Fibroblast of the aortic adventitia (primary cell): ENCODE measurements at regions not wholly inside any gene's neighbourhood (a gene's known extent, or its start where the extent isn't known, plus 50 kb on each side); places are given as distances from the start of the nearest gene placed in this dataset.
A peak's percentile ranks its signal among the peaks of the same experiment; 100 is the strongest.

Source experiments
- DNase-seq: peaks from one replicate; pipeline ENCODE4 v3.0.0-alpha.2; 2010; ENCODE audit warnings: low read depth
- H3K4me3 ChIP-seq: 2 replicates; pipeline ENCODE4 v1.5.1; 2011; ENCODE audit warnings: low read depth, mild to moderate bottlenecking, control low read depth, low read length, moderate library complexity
- TF ChIP-seq, protein P1 (sequence below): IDR thresholded peaks from 2 replicates; pipeline ENCODE4 v1.5.1; 2011; ENCODE audit warnings: mild to moderate bottlenecking, low read length, control low read depth, inconsistent platforms; ENCODE audit not compliant: insufficient read depth

DNA sequence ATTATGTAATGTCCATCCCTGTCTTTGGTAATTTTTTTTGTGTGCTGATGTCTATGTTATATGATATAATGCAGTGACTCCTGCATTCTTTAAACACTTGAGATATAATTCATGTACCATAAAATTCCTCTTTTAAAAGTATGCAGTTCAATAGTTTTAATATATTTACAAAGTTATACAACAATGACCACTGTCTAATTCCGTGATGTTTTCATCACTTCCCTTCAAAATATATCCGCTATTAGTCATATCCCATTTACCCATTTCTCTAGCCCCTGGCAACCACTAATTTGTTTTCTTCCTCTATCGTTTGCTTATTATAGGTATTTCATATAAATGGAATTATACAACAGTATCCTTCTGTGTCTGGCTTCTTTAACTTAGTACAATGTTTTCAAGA, 64.9 kb upstream of the SUCLG2 start:
- TF ChIP-seq, protein P1, sequence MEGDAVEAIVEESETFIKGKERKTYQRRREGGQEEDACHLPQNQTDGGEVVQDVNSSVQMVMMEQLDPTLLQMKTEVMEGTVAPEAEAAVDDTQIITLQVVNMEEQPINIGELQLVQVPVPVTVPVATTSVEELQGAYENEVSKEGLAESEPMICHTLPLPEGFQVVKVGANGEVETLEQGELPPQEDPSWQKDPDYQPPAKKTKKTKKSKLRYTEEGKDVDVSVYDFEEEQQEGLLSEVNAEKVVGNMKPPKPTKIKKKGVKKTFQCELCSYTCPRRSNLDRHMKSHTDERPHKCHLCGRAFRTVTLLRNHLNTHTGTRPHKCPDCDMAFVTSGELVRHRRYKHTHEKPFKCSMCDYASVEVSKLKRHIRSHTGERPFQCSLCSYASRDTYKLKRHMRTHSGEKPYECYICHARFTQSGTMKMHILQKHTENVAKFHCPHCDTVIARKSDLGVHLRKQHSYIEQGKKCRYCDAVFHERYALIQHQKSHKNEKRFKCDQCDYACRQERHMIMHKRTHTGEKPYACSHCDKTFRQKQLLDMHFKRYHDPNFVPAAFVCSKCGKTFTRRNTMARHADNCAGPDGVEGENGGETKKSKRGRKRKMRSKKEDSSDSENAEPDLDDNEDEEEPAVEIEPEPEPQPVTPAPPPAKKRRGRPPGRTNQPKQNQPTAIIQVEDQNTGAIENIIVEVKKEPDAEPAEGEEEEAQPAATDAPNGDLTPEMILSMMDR: no peak
- no peak overlapping the region for H3K4me3 ChIP-seq
- DNase-seq: no peak

DNA sequence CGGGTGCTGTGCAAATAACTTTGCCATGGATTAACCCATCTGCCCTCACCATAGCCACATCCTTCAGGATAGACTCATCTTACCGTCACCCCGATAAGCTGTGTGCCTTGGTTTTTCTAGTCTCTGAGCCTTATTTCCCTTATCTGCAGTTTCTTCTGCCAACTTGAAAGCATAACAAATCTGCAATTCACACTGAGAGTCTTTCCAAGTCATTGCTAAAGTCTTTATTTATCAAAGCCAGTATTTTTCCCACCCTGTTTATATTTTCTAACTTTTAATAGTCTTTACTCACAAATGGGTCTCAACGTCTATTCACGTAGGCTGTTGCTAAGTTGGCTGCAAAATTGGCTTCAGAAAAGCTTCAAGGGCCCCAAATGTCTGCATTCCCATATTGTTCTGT, 61.6 kb upstream of the SUCLG2 start:
- TF ChIP-seq, protein P1: no peak
- DNase-seq: peak; percentile 56
- no peak overlapping the region for H3K4me3 ChIP-seq

DNA sequence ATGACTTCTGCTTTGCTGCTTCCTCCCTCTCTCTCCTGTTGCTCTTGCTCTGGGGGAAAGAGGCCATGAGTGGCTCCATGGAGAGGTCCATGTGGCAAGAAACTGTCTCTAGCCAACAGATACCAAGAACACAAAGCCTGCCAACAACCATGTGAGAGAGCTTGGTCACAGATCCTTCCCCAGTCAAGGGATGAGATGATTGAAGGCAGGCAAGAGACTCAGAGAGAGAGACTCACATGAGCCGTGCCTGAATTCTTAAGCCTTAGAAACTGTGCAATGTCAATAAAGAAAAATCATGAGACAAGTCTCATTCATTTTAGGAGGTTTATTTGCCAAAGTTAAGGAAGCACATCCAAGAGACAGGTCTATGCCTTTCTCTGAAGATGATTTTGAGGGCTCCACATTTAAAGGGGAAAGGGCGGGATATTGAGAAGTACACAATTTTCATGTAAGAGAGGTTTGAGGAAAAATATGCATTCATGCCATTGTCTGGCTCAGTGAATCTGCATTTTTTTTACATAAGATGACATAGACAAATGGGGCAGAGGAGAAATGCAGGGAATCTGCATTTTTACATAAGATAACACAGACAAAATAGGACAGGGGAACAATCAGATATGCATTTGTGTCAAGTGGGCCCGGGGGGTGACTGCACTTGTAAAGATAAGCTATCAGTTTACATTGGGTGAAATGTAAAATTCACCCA, 59.5 kb upstream of the SUCLG2 start:
- TF ChIP-seq, protein P1: no peak

DNA sequence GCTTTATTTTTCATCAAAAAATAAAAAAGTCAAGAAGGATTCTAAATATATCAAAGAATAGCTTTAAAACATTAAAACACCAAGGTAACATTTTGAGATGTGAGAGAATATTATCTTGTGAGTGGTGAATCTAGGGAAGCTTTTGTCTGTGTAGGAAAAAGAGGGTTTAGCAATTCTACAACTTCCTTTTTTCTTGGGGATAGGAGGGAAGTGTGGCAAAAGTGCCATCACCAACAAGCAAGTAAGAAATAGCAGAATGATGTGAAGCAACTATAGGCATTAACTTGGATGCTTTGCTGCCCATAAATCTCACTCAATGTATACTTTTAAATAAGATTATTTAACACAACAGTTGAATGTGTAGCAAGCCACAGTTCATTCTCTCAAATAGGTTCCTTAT, 57.8 kb upstream of the SUCLG2 start:
- no peak overlapping the region for H3K4me3 ChIP-seq
- DNase-seq: no peak
- TF ChIP-seq, protein P1: no peak

More for the DNA sequence above, 59.5 kb upstream of the SUCLG2 start:
- DNase-seq: peak; percentile 4
- no peak overlapping the region for H3K4me3 ChIP-seq

DNA sequence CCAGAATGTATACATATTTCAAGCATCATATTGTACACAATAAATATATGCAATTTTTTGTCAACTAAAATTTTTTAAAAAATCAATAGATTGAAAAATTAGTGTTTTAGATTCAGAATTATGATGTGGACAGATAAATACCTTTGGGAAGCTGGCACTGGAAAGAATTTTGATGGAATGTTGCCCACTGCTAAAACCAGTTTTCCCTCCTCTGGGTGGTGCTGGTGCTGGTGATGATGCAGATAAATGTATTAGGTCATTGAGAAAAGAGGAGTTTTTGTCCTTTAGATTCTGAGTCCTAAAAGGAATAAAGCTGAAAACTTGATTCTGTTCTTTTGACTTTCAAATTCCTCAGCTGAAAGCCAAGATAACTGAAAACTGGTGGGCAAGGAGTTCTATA, 56.0 kb upstream of the SUCLG2 start:
- no peak for DNase-seq
- no peak overlapping the region for H3K4me3 ChIP-seq
- TF ChIP-seq, protein P1: no peak

DNA sequence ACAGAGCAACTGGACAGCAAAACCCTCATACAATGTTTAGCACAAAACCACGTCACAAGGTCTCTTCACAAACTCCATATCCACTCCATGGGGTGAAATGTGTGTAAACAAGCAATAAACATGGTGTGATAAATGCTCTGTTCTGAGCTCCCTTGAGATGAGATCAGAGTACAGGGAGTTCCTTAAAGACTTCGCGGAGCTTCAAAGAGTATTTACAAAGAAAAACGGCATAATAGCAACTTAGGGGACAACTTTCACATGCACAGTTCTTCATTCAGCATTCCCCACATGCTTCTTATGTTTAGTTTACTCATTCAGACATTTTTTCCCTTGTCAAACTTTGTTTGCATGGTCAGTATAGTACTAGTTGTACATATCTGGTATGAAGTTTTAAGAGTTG, 52.5 kb upstream of the SUCLG2 start:
- no peak for DNase-seq

DNA sequence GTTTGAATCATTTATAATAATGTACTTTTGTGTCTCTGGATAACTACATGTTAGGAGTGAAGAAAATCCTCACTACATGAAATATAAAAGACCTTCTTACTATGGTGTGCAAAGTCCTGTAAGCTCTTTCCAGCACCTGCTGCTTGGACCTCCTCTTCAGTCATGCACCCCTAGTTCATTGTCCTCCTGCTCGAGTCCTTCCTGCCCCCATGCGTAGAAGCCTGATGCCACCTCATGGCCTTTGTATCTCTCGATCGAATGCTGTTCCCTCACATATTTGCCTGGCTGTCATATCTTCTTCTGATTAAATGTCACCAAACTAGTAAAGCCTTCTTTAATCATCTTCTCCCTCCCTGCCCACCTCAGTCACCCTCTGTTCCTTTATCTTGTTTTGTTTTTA, 49.9 kb upstream of the SUCLG2 start:
- DNase-seq: no peak
- TF ChIP-seq, protein P1: no peak
- H3K4me3 ChIP-seq: no peak overlapping the region

More for the DNA sequence above, 52.5 kb upstream of the SUCLG2 start:
- TF ChIP-seq, protein P1: no peak
- H3K4me3 ChIP-seq: no peak overlapping the region
